ENCODE measurements at regions not wholly inside any gene's neighbourhood (a gene's known extent, or its start where the extent isn't known, plus 50 kb on each side); places are given as distances from the start of the nearest gene placed in this dataset.
"Not testable (repeated sequence)": the region's sequence is repeated elsewhere in the genome, so short reads cannot be mapped to it uniquely, and the experiment has no call there.

GRCh38 chr5:62773460-62773859 is 194.8 kb downstream of the LRRC70 start:
- no peak for DNase-seq (ENCODE audit: low spot score)

- DNase-seq (ENCODE audit: low spot score) = no peak
Measured at GRCh38 chr5:62771341-62771740, 192.7 kb downstream of the LRRC70 start.

GRCh38 chr5:62767650-62768049 is 189.0 kb downstream of the LRRC70 start:
- DNase-seq (ENCODE audit: low spot score) = no peak

GRCh38 chr5:62767077-62767476 is 188.5 kb downstream of the LRRC70 start:
- no peak for DNase-seq (ENCODE audit: low spot score)

- no peak for DNase-seq (ENCODE audit: low spot score)
Measured at GRCh38 chr5:62762503-62762902, 183.9 kb downstream of the LRRC70 start.

- not testable (repeated sequence) for DNase-seq (ENCODE audit: low spot score)
Measured at GRCh38 chr5:62757686-62758085, 179.1 kb downstream of the LRRC70 start.

- DNase-seq (ENCODE audit: low spot score) = peak; percentile 23
Measured at GRCh38 chr5:62752998-62753367, 174.4 kb downstream of the LRRC70 start.

GRCh38 chr5:62752056-62752997 is 173.7 kb downstream of the LRRC70 start:
- DNase-seq (ENCODE audit: low spot score) = not testable (repeated sequence)

- no peak for DNase-seq (ENCODE audit: low spot score)
Measured at GRCh38 chr5:62742207-62742606, 163.6 kb downstream of the LRRC70 start.

GRCh38 chr5:62741761-62742160 is 163.1 kb downstream of the LRRC70 start:
- no peak for DNase-seq (ENCODE audit: low spot score)

GRCh38 chr5:62737766-62738165 is 159.1 kb downstream of the LRRC70 start:
- no peak for DNase-seq (ENCODE audit: low spot score)

GRCh38 chr5:62732677-62733121 is 154.1 kb downstream of the LRRC70 start:
- DNase-seq (ENCODE audit: low spot score) = no peak

- DNase-seq (ENCODE audit: low spot score) = no peak
Measured at GRCh38 chr5:62731022-62731421, 152.4 kb downstream of the LRRC70 start.

- DNase-seq (ENCODE audit: low spot score) = no peak
Measured at GRCh38 chr5:62729675-62730074, 151.1 kb downstream of the LRRC70 start.

- DNase-seq (ENCODE audit: low spot score) = no peak
Measured at GRCh38 chr5:62727861-62728260, 149.2 kb downstream of the LRRC70 start.

GRCh38 chr5:62727184-62727583 is 148.6 kb downstream of the LRRC70 start:
- no peak for DNase-seq (ENCODE audit: low spot score)

- peak; percentile 15 for DNase-seq (ENCODE audit: low spot score)
Measured at GRCh38 chr5:62722360-62722759, 143.7 kb downstream of the LRRC70 start.

GRCh38 chr5:62720031-62720441 is 141.4 kb downstream of the LRRC70 start:
- DNase-seq (ENCODE audit: low spot score) = peak; percentile 51

- DNase-seq (ENCODE audit: low spot score) = no peak
Measured at GRCh38 chr5:62719061-62719720, 140.6 kb downstream of the LRRC70 start.

- DNase-seq (ENCODE audit: low spot score) = no peak
Measured at GRCh38 chr5:62718324-62718723, 139.7 kb downstream of the LRRC70 start.

GRCh38 chr5:62717301-62717933 is 138.8 kb downstream of the LRRC70 start:
- DNase-seq (ENCODE audit: low spot score) = no peak

- DNase-seq (ENCODE audit: low spot score) = no peak
Measured at GRCh38 chr5:62714296-62714695, 135.7 kb downstream of the LRRC70 start.

Measured in NAMALWA (cell line).